GM06990 (cell line): ENCODE measurements at regions not wholly inside any gene's neighbourhood (a gene's known extent, or its start where the extent isn't known, plus 50 kb on each side); places are given as distances from the start of the nearest gene placed in this dataset.
A peak's percentile ranks its signal among the peaks of the same experiment; 100 is the strongest.

ENCODE experiments used
- DNase-seq: peaks from one replicate; pipeline ENCODE4 v3.0.0-alpha.2; 2011; ENCODE audit not compliant: insufficient read length; ENCODE audit errors: extremely low read depth
- H3K27me3 ChIP-seq: replicated peaks from 2 replicates; pipeline ENCODE4 v1.6.0; 2011; ENCODE audit warnings: low read length; ENCODE audit not compliant: control insufficient read depth, insufficient read depth
- H3K36me3 ChIP-seq: 2 replicates; pipeline ENCODE4 v1.5.1; 2011; ENCODE audit warnings: low read length; ENCODE audit not compliant: control insufficient read depth, insufficient read depth
- H3K4me3 ChIP-seq: replicated peaks from 2 replicates; pipeline ENCODE4 v1.5.1; 2011; ENCODE audit warnings: low read depth, mild to moderate bottlenecking, control low read depth, low read length
- TF ChIP-seq, protein P1 (sequence below): IDR thresholded peaks from 2 replicates; pipeline ENCODE4 v1.5.1; 2011; ENCODE audit warnings: low read length, control low read depth, mild to moderate bottlenecking, inconsistent platforms; ENCODE audit not compliant: insufficient read depth, poor library complexity, severe bottlenecking

- no peaks in the 10 kb centered on the region for H3K27me3 ChIP-seq
- H3K4me3 ChIP-seq, result no peak overlapping the region
- DNase-seq, result no peak
- no peaks in the 10 kb centered on the region for H3K36me3 ChIP-seq
- TF ChIP-seq, protein P1, sequence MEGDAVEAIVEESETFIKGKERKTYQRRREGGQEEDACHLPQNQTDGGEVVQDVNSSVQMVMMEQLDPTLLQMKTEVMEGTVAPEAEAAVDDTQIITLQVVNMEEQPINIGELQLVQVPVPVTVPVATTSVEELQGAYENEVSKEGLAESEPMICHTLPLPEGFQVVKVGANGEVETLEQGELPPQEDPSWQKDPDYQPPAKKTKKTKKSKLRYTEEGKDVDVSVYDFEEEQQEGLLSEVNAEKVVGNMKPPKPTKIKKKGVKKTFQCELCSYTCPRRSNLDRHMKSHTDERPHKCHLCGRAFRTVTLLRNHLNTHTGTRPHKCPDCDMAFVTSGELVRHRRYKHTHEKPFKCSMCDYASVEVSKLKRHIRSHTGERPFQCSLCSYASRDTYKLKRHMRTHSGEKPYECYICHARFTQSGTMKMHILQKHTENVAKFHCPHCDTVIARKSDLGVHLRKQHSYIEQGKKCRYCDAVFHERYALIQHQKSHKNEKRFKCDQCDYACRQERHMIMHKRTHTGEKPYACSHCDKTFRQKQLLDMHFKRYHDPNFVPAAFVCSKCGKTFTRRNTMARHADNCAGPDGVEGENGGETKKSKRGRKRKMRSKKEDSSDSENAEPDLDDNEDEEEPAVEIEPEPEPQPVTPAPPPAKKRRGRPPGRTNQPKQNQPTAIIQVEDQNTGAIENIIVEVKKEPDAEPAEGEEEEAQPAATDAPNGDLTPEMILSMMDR, result no peak
Measured at GRCh38 chr21:24861471-24861870, 745.8 kb downstream of the MRPL39 start.

DNA sequence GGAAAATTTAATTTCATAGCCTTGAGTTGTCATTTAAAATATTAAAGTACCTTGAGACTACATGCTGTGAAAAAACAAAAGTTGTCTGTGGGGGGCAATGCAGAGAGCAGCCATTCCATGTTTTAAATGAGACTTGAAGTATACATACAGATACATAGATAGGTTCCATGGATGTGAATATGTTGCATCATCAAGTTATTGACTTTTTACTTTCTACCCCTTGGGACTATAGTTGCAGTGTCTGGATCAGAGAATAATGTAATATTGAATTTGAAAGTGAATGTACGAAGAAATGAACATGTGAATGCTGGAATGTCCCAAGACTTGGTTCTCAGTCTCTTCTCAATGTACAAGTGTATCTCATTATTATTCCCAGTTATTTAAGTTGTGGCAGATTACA is 751.0 kb downstream of the MRPL39 start:
- Histone ChIP-seq H3K27me3 (no peaks in the 10 kb centered on the region), H3K4me3 (no peak overlapping the region), H3K36me3 (no peaks in the 10 kb centered on the region)
- TF ChIP-seq, protein P1, result no peak
- DNase-seq, result no peak

GRCh38 chr21:24852610-24853195 is 754.6 kb downstream of the MRPL39 start:
- no peak overlapping the region for H3K4me3 ChIP-seq
- TF ChIP-seq, protein P1, result no peak
- H3K36me3 ChIP-seq, result no peaks in the 10 kb centered on the region

DNA sequence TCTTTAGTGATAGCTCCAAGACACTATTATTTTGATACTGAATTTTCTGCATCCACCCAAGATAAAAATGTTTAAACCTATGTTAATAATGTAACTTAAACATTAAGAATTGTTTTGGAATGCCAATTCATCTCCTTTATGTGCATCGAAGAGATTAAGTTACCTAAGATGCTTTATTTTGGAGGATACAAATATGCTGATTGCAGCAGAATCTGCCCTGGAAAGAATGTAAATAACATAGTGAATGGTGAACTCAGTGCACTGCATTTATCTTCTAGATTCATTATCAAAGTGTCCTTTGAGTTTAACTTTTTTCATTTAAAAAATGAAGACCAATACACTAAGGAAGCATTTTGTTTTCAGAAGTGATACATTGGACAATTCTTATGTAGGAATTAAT is 757.2 kb downstream of the MRPL39 start:
- TF ChIP-seq, protein P1, result no peak
- no peak for DNase-seq
- Histone ChIP-seq H3K4me3 (no peak overlapping the region), H3K36me3 (no peaks in the 10 kb centered on the region), H3K27me3 (no peaks in the 10 kb centered on the region)

More at GRCh38 chr21:24852610-24853195, 754.6 kb downstream of the MRPL39 start:
- no peaks in the 10 kb centered on the region for H3K27me3 ChIP-seq
- DNase-seq, result no peak

DNA sequence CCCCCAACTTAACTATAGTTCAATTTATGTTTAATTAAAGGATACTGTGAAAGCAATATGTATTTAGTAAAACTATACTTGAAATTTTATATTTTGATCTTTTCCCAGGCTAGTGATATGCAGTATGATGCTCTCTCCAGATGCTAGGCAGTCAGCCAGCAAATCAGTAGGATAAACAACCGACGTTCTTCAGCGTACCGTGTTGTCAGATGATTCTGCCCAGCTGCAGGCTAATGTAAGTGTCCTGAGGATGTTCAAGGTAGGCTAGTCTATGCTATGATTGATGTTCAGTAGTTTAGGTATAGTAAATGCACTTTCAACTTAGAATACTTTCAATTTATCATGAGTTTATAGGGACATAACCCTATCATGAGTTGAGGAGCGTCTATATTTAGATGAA is 762.6 kb downstream of the MRPL39 start:
- H3K4me3 ChIP-seq, result no peak overlapping the region
- no peak for DNase-seq
- TF ChIP-seq, protein P1, result no peak
- H3K36me3 ChIP-seq, result no peaks in the 10 kb centered on the region
- no peaks in the 10 kb centered on the region for H3K27me3 ChIP-seq

DNA sequence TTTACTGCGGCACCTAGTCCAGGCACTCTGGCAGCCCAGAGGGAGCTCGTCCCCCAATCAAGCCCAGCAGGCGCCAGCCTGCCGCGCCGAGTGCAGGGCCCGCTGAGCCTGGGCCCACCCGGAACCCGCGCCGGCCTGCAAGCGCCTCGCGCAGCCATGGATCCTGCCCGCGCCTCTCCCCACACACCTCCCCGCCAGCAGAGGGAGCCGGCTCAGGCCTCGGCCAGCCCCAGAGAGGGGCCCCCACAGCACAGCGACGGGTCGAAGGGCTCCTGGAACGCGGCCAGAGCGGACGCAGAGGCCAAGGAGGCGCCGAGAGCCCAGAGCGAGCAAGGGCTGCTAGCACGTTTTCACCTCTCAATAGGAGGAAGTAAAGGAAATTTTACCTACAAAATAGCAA is 767.0 kb downstream of the MRPL39 start:
- TF ChIP-seq, protein P1, result no peak
- Histone ChIP-seq H3K4me3 (no peak overlapping the region), H3K27me3 (no peaks in the 10 kb centered on the region), H3K36me3 (no peaks in the 10 kb centered on the region)
- DNase-seq, result peak; percentile 0
